Activated T-helper 1 cell treated with Interleukin-2 at 50 U/mL for 16 hours (primary cell): ENCODE measurements at regions not wholly inside any gene's neighbourhood (a gene's known extent, or its start where the extent isn't known, plus 50 kb on each side); places are given as distances from the start of the nearest gene placed in this dataset.

ENCODE experiments used
- DNase-seq: peaks from one replicate; pipeline ENCODE4 v3.0.0-alpha.2; 2020; ENCODE audit warnings: low read depth

GRCh38 chr16:11475896-11476630, 110.7 kb downstream of the LITAF start:
- DNase-seq: no peak

DNA sequence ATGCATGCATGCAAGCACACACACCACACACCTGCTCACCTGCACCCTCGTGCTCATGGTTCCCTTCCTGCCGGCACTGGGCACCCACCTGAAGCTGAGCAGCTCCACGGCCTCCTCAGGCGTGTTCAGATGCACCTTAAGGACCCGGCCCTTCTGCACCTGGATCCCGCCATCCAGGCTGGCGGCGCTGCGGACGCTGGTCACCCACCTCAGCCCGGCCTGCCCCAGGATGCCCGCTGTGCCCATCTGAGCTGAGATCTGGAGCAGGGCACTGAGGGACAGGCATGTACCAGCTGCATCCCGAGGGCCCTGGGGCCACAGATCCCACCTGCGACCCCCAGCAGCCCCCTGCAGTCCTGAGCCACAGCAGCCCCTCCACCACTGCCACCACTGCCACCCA, 110.0 kb downstream of the LITAF start:
- DNase-seq: no peak

DNA sequence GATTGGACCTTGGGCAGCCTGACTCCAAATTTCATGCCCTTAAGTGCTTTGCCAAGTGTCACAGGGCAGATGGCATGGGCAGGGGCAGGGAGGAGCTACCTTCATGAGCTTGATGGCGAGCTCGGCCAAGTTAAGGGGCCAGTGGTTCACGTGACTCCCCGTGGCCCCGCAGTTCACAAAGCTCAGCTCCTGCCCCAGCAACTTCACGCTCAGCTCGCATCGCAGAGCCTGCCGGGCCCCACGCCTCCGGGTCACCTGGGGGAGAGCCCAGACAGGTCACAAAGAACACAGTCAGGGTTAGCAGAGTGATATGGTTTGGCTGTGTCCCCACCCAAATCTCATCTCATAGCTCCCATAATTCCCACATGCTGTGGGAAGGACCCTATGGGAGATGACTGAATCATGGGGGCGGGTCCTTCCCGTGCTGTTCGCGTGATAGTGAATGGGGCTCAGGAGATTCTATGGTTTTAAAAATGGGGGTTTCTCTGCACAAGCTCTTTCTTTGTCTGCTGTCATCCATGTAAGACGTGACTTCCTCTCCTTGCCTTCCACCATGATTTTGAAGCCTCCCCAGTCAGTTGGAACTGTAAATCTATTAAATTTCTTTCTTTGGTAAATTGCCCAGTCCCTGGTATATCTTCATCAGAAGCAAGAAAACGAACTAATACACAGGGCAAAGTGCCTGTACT, 108.1 kb downstream of the LITAF start:
- no peak for DNase-seq

- DNase-seq: no peak
These were observed 106.8 kb downstream of the LITAF start for GRCh38 chr16:11479916-11480315.

GRCh38 chr16:11480634-11481033, 106.1 kb downstream of the LITAF start:
- no peak for DNase-seq

DNA sequence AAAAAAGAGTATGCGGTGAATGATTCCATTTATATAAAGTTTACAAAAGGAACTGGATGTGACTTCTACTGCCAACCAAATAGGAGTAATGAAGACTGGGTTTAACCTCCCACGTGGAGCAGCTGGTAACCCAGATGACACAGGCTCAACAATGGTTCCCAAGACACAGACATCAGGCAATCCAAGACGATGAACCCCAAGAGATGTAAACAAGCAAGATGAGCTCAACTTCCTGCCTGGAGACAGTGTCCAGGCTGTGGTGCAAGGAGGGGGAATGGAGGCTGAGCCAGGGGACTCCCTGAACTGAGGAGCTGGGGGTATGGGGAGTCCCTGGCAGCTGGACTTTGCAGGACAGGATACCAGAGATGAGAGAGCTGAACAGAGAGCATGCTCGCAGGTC, 104.7 kb downstream of the LITAF start:
- DNase-seq: no peak

DNA sequence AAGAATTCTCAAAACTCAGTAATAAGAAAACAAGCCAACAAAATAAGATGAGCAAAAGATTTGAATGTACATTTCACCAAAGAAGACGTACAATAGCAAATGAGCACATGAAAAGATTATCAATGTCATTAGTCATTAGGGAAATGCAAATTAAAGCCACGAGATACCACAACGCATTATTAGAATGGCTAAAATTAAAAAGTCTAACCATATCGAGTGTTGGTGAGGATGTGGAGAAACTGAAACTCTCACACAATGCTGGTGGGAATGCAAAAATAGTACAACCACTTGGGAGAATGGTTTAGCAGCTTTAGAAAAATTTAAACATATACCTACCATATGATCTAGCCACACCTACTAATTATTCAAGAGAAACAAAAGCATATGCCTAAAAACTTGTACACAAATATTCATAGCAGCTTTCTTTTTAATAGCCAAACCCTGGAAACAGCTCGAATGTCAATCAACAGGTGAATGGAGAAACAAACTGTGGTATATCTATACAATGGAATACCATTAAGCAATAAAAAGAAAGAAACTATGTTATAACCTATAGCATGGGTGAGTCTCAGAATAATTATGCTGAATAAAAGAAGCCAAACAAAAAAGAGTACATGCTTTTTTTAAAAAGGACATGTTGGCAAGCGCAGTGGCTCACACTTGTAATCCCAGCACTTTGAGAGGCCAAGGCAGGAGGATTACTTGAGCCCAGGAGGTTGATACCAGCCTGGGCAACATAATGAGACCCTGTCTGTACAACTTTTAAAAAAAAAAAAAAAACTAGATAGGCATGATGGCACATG, 103.6 kb downstream of the LITAF start:
- no peak for DNase-seq

GRCh38 chr16:11484691-11485258, 101.9 kb downstream of the LITAF start:
- DNase-seq: no peak

- DNase-seq: no peak
These were observed 101.0 kb downstream of the LITAF start for GRCh38 chr16:11485676-11486075.

DNA sequence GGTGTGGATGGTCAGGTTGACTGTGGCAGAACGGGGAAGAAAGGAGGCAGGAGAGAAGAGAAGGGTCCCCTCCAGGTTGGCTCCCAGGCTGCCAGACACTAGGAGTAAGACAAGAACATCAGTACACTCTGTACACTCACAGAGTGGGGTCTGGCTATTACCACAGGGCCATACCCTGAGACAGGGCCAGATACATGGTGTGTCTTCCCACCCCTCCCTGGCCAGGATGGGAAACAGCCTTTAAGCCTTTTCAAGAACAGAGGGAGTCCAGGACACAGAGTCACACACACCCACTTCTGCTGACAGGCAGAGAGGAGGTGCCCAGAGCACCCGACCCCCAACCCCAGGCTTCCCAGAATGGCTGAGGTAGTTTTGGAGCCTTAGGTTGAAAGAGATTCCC, 99.4 kb downstream of the LITAF start:
- DNase-seq: no peak

GRCh38 chr16:11488304-11488703, 98.4 kb downstream of the LITAF start:
- no peak for DNase-seq

- no peak for DNase-seq
These were observed 95.2 kb downstream of the LITAF start for GRCh38 chr16:11491524-11491923.

- DNase-seq: no peak
These were observed 93.8 kb downstream of the LITAF start for GRCh38 chr16:11492808-11493530.

- DNase-seq: no peak
These were observed 93.2 kb downstream of the LITAF start for GRCh38 chr16:11493531-11493929.

GRCh38 chr16:11494029-11494428, 92.7 kb downstream of the LITAF start:
- no peak for DNase-seq

GRCh38 chr16:11494433-11494832, 92.3 kb downstream of the LITAF start:
- no peak for DNase-seq

DNA sequence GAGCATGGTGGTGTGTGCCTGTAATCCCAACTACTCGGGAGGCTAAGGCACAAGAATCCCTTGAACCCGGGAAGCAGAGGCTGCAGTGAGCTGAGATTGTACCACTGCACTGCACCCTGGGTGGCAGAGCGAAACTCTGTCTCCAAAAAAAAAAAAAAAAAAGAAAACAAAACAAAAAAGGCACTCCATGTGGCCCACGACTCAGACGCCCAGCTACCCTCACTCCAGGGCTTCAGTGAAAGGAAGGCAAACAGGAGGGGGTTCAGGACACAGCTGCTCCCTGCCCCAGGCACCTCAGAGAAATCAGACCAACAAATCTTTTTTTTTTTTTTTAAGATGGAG, 91.7 kb downstream of the LITAF start:
- no peak for DNase-seq
